Amniotic epithelial cell (primary cell): ENCODE measurements at regions not wholly inside any gene's neighbourhood (a gene's known extent, or its start where the extent isn't known, plus 50 kb on each side); places are given as distances from the start of the nearest gene placed in this dataset.
"Not testable (repeated sequence)": the region's sequence is repeated elsewhere in the genome, so short reads cannot be mapped to it uniquely, and the experiment has no call there.

Source experiments
- DNase-seq: peaks from one replicate; pipeline ENCODE4 v3.0.0-alpha.2; 2010; ENCODE audit warnings: low read depth

DNA sequence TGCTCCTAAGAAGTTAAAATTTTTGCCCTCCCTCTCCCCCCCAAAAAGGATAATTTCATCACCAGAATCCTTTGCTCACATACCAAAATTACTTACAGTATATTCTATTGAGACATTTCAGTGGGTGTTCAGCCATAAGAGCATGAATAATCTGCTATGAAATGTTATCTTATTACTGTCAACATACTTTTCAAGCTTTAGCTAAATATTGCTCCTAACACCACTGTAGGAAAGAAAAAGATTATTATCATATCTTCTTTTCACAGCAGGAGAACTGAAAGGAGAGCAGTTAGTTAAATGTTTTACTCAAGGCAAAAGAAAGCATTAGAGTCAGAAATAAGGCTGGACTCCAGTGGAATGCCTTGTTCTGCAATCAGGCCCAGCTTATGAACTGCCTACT is 231.0 kb upstream of the GYPA start:
- no peak for DNase-seq

DNA sequence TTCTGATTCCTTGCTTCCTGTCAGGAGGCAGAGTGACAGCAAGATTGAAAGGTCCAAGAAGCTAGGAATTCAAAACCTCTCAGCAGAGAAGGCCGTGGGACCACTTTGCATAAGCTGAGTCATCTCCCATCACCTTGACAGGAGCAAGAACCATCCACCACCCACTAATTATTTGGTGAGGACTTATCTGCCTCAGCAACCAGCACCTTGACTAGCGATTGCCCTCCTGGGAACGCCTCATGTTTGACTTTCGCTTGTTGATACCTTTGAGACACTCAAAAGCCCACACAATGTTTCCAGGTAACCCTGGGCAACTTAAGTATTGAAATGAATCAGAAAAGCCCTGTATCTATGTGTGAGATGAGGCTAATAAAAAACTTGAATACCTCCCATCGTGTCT is 233.5 kb upstream of the GYPA start:
- no peak for DNase-seq

GRCh38 chr4:144376866-144377265 is 236.3 kb upstream of the GYPA start:
- DNase-seq: no peak

- DNase-seq: no peak
Observed at GRCh38 chr4:144384408-144384807, 243.9 kb upstream of the GYPA start.

- peak; percentile 70 for DNase-seq
Observed at GRCh38 chr4:144399927-144400326, 246.0 kb upstream of the HHIP start.

GRCh38 chr4:144402176-144402575 is 243.8 kb upstream of the HHIP start:
- DNase-seq: no peak

- no peak for DNase-seq
Observed at GRCh38 chr4:144402999-144403398, 243.0 kb upstream of the HHIP start.

DNA sequence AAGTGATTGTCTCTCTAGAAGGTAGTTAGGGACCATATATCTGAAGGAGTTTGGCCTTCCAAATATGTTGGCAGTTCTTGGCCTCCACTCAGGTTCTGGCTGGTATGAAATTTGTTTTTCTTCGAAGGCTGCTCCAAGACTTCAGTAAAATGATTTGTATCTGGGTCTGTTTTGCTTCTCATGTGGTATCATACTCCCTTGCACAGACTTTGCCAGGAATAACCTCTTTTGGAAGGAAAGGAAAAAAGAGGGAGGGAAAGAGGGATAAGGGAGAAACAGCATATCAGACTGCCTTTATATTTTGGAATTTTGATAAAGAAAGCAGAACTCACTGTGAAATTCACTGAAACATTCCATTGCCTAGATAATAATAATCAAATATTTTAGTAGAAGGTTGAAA is 242.1 kb upstream of the HHIP start:
- DNase-seq: no peak

- DNase-seq: no peak
Observed at GRCh38 chr4:144409525-144409924, 236.4 kb upstream of the HHIP start.

GRCh38 chr4:144410230-144410783 is 235.6 kb upstream of the HHIP start:
- DNase-seq: no peak

DNA sequence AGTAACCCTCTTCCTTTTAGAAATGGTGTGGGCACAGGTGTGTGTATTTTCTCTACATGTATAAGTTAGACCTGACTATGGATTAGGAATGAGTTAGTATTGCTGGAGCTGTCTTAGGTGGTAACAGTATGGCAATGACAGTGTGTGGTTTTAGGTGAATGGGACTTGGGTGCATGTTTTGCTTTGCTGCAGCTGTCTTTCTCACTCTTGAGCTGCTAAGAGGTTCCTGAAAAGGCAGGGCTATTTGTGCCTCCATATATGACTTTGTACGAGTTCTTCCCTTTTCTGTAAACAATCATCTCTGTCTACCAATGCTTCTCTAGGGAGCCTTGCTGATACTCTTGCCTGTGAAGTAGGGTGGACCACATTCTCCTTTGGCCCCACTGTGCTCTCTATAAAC is 234.8 kb upstream of the HHIP start:
- DNase-seq: no peak

DNA sequence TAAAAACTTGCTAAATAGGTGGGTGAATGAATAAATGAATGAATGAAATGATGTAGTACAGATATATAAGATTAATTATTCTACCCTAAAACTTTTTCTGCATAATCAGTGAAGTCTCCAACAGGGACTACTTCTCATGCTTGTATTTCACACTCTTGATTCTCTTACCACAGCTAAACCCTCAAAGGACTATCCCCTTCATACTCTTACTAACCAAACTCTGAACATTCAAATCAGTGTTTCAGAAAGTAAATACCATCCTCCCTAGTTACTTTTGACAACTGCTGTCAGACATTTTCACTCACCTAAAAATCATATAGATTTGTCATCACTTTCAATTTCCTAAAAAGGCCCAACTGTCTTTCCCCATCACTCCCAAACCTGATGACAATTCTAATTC is 234.3 kb upstream of the HHIP start:
- DNase-seq: no peak

DNA sequence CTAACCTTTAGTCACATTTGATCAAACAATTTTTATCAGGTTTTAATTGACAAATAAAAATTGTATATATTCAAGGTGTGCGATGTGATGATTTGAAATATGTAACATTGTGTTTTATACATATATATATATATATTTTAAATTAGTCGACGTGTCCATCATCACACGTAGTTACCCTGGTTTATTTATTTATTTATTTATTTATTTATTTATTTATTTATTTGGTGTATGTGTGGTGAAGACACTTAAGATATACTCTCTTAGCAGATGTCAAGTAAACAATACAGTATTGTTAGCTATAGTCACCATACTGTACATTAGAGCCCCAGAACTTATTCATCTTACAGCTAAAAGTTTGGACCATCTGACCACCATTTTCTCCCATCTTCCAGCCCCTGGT is 224.9 kb upstream of the HHIP start:
- no peak for DNase-seq

DNA sequence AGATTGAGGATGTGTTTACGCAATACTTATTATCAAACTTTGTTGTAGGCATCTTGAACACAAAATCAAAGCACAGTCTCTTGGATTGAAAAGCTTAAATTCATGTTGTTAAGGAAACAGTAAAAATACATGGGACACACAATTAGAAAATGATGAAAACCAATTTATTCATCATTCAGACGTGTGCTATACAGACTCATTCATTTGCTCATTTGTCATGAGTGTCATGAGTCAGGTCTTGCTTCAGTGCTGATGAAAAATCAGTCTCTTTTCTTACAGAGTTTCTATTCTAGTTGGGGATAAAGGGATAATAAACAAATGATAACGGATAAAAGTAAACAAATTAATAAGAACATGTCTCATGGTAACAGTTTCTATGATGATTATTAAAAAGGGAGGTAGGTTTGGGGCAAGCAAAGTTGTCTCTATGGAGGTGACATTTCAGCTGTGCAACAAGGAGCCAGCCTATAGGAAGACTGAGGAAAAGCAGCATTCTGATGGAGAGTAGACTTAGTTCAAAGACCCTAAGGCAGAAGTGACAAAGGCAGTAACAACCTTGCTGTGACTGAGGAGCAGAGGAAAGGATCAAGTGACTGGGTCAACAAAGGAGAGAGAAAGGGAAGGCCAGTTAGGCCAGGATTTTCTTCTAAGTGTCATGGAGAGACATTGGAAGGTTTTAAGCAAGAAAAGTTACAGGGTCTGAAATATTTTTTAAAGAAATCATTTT is 224.0 kb upstream of the HHIP start:
- DNase-seq: peak; percentile 10

DNA sequence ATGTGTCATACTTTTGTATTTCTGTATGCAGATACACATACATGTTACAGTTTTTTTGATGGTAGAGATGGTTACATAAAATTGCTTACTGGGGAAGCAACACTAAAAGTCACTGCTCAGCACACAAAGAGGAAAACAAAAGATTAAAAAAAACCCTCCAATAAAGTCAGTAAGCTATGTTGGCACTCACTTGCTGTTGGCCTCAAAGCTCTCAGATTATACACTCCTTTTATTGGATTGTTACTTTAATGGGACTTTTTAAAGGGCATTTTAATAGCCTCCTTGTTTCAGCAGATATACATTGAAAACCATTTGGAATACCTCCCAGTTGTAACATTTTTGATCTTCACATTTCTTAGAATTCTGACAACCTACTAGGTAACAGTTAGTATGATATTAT is 222.0 kb upstream of the HHIP start:
- DNase-seq: no peak

- not testable (repeated sequence) for DNase-seq
Observed at GRCh38 chr4:144426023-144426422, 219.9 kb upstream of the HHIP start.

DNA sequence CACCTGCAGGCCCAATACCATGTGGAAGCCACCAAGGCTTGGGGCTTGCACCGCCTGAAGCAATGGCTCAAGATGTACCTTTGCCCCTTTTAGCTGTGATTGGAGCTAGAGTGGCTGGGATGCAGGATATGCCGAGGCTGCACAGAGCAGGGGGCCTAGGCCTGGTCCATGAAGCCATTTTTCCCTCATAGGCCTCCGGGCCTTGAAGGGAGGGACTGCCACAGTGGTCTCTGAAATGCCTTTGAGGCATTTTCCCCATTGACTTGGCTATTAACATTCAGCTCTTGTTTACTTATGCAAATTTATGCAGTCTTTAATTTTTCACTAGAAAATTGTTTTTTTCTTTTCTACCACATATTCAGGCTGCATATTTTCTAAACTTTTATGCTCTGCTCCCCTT is 203.2 kb upstream of the HHIP start:
- DNase-seq: no peak

DNA sequence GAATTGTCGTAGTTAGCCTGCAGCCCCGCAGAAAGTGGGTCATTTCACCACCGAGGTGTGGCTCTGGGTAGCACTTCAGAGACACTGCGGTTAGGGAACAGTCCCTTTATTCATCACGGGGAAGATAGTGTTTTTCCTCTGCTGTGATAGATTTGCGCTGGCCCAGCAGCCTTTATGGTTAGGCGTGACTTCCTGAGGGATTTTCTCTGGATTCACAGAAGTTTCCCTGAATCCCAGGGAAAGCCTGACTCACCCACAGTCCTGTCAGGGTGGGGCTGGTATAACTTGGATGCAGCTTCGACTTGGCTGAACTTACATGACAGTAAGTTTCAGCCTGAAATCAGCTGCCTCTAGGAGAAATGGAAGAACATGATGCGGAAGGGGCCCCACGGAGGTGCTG is 196.3 kb upstream of the HHIP start:
- DNase-seq: peak; percentile 30

- DNase-seq: no peak
Observed at GRCh38 chr4:144450526-144450925, 195.4 kb upstream of the HHIP start.

DNA sequence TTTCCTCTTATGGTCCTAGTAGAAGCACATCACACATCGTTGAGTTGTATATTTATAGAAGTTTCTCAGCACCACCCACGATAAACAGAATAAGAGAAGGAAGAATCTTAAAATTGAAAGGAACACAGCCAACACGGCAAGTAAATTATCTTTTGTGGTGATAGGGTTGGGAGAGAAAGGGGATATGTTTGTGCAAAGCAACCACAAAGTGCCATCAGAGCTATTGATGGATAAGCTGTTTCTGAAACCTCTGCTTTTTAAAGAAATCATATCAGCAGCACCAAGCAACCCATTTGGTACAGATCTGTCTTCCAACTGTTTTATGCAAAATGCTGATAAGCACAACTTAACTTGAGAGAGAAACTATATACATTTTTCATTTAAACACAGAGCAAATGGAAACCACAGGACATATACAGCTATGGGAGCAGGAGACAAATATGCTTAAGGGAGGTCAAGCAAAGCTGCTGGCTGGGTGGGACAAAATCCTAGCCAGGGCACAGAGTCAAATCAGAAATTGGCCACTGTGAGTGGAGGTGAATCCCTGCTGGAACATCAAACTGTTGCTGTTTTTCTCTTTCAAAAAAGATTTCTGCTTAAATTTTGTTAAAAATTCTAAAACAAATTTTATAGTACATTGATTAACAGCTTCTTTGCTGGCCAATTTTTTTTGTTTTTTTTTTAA is 194.0 kb upstream of the HHIP start:
- DNase-seq: peak; percentile 2

DNA sequence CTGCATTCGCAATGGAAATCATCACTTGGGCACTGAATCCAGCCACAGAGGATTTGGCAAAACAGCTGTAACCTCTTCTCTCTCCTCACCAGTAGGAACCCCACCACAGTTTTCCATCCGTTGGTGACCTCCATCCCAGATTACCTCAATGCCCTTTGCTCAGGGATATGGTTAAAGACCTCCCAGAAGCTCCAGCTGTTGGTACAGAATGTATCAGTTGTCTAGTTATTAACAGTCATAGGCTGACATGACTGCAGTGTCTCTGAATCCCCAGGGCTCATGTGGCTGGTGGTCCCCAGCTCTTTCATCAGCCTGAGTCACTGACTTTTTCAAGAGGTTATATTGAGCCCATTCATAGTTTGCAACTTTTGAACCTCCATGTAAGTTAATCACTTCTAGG is 189.8 kb upstream of the HHIP start:
- no peak for DNase-seq

GRCh38 chr4:144461906-144462305 is 184.1 kb upstream of the HHIP start:
- no peak for DNase-seq

DNA sequence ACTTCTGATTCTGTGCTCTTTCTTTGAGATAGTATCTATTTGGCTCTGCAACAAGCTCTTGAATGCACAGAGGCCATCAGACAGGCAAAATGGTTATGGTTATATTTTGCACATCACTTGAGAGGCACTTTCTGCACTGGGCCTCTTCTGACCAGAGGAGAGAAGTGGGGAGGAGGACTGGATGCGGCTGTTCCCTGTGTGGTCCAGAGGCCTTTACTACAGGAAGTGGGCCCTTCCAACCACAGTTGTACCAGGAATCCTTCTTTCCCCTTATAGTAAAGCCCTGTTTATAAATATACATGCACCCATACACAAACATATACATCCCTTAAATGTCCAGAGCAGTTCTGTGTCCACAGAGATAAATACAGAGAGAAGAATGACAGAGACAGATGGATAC is 182.7 kb upstream of the HHIP start:
- no peak for DNase-seq

- no peak for DNase-seq
Observed at GRCh38 chr4:144463896-144464295, 182.1 kb upstream of the HHIP start.
